NT2/D1 (cell line): ENCODE measurements at regions not wholly inside any gene's neighbourhood (a gene's known extent, or its start where the extent isn't known, plus 50 kb on each side); places are given as distances from the start of the nearest gene placed in this dataset.

ENCODE experiments used
- SUZ12 ChIP-seq: IDR thresholded peaks from 2 replicates; pipeline ENCODE4 v1.6.1; 2011; ENCODE audit not compliant: insufficient read length, insufficient read depth; ENCODE audit errors: extremely low read depth
- YY1 ChIP-seq: IDR thresholded peaks from 2 replicates; pipeline ENCODE4 v1.6.1; 2011; ENCODE audit not compliant: insufficient read length, insufficient read depth
- ZNF274 ChIP-seq: IDR thresholded peaks from 2 replicates; pipeline ENCODE4 v1.6.1; 2011; ENCODE audit warnings: mild to moderate bottlenecking, low read depth, low read length

DNA sequence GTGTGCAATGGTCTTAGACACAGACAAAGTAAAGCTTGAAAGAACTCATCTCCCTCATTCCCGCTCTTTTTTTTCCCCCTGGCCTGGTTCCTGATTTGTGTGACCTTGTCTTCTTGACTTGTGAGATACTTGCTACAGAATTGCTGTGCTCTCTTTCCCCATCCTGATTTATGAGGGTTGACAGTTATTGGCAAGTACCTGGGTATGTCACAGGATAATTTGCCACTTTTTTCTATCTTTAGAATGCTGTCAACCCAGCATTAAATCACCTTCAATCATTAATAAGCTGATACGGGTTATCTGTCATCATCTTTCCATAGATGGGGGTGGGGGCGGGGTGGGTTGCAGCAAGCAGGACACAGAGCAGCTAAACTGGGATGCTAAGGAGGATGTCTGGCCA lies 144.4 kb upstream of the PRICKLE1 start:
- TF ChIP-seq ZNF274, result no peak
- no peak for TF ChIP-seq YY1
- TF ChIP-seq SUZ12, result no peak
